Muscle of leg (tissue), 3 donors: ENCODE measurements at regions not wholly inside any gene's neighbourhood (a gene's known extent, or its start where the extent isn't known, plus 50 kb on each side); places are given as distances from the start of the nearest gene placed in this dataset.
"Not testable (repeated sequence)": the region's sequence is repeated elsewhere in the genome, so short reads cannot be mapped to it uniquely, and the experiment has no call there.

Experiments
- DNase-seq: peaks from one replicate; pipeline ENCODE4 v3.0.0; 2013
- H3K27ac ChIP-seq: one replicate; pipeline ENCODE4 v1.5.1; 2013; ENCODE audit warnings: mild to moderate bottlenecking, low read length, control low read depth
- H3K27me3 ChIP-seq: one replicate; pipeline ENCODE4 v1.6.1; 2013; ENCODE audit warnings: low read length; ENCODE audit not compliant: control insufficient read depth, insufficient read depth
- H3K36me3 ChIP-seq: one replicate; pipeline ENCODE4 v1.6.1; 2013; ENCODE audit warnings: low read length; ENCODE audit not compliant: control insufficient read depth, insufficient read depth
- H3K4me1 ChIP-seq: one replicate; pipeline ENCODE4 v1.6.1; 2013; ENCODE audit warnings: low read length; ENCODE audit not compliant: control insufficient read depth, insufficient read depth
- H3K4me3 ChIP-seq: one replicate; pipeline ENCODE4 v1.5.1; 2013; ENCODE audit warnings: low read length, control low read depth
- H3K9me3 ChIP-seq: replicated peaks from 2 replicates; pipeline ENCODE4 v1.6.1; 2013; ENCODE audit warnings: low read depth, low read length; ENCODE audit not compliant: control insufficient read depth
- WGBS: methylation state at CpG from one replicate; pipeline ENCODE4 v1.1.5; 2013; ENCODE audit warnings: missing lambda C conversion rate; ENCODE audit not compliant: insufficient coverage; 5-methylcytosine and 5-hydroxymethylcytosine counted together

GRCh38 chr10:83459124-83459523 lies 680.2 kb upstream of the GHITM start:
- Histone ChIP-seq H3K9me3 (no peaks in the 10 kb centered on the region), H3K27ac (no peak overlapping the region), H3K4me3 (no peak overlapping the region), H3K27me3 (no peaks in the 10 kb centered on the region), H3K36me3 (no peaks in the 10 kb centered on the region), H3K4me1 (no peaks in the 10 kb centered on the region)
- WGBS, result 89% methylated on average over 7 of the region's 7 CpGs
- DNase-seq, result no peak

DNA sequence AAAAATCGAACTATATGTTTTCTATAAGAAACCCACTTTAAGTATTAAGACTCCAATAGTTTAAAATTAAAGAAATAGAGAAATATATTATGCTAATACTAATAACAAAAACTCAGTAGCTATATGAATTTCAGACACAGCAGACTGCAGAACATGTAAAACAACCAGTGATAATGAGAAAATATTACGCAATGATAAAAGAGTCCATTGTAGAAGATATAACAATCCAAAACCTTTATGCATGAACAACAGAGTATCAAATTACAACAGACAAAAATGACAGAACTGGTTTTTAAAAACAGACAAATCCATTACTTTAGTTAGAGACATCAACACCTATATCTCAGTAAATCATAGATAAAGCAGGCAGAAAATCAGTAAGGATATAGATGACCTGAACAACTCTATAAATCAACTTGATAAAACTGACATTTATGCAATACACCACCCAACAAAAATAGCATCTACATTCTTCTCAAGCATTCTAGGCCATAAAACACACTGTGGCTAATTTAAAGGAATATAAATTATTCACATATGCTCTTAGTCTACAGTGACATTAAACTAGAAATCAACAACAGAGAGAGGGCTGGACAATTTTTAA lies 669.5 kb upstream of the GHITM start:
- no CpG with 5 or more reads among the region's 2 CpGs for WGBS
- no peaks in the 10 kb centered on the region for H3K36me3 ChIP-seq
- no peaks in the 10 kb centered on the region for H3K4me1 ChIP-seq
- H3K9me3 ChIP-seq, result no peaks in the 10 kb centered on the region
- DNase-seq, result no peak
- H3K27ac ChIP-seq, result no peak overlapping the region
- no peak overlapping the region for H3K4me3 ChIP-seq
- no peaks in the 10 kb centered on the region for H3K27me3 ChIP-seq

DNA sequence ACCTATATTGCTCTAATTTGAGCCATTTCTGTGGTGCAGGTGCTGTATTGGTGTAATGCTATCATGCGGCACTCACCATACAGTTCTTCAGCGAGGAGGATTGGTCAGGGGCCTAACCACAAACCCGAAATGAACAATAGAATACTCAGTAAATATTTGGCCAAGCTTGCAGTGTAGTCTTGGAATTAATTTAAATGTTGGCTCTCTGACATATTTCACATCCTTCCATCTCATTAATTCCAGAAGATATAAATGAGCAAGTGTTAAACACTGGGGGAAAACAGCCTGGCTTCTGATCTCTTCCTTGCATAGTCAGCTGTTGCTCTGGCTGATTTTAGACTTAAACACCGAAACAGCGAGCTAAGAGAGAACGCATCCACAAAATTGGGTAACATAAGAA lies 663.1 kb upstream of the GHITM start:
- Histone ChIP-seq H3K4me1 (no peaks in the 10 kb centered on the region), H3K4me3 (no peak overlapping the region), H3K27ac (no peak overlapping the region), H3K36me3 (no peaks in the 10 kb centered on the region), H3K9me3 (no peaks in the 10 kb centered on the region), H3K27me3 (no peaks in the 10 kb centered on the region)
- DNase-seq, result no peak
- no CpG with 5 or more reads among the region's 6 CpGs for whole genome bisulfite sequencing

DNA sequence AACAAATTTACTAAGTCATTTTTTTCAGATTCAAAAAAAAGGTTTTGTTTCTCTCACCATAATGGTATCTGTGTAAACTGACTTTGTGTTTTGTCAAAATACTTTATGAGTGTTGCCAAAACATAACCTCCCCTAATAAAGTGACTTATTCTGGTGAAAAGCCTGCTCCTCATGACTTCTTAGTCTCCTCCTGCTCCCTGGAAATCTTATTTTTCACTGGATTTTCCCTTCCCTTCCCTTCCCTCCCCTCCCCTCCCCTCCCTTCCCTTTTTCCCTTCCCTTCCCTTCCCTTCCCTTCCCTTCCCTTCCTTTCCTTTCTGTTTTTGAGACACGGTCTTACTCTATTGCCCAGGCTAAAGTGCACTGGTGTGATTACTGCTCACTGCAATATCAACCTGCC lies 650.1 kb upstream of the GHITM start:
- Histone ChIP-seq H3K27me3 (no peaks in the 10 kb centered on the region), H3K4me1 (no peaks in the 10 kb centered on the region), H3K4me3 (no peak overlapping the region), H3K9me3 (no peaks in the 10 kb centered on the region), H3K36me3 (no peaks in the 10 kb centered on the region), H3K27ac (no peak overlapping the region)
- no peak for DNase-seq
- WGBS, result no CpG with 5 or more reads among the region's 1 CpG

- H3K27ac ChIP-seq, result no peak overlapping the region
- no peaks in the 10 kb centered on the region for H3K36me3 ChIP-seq
- no peak overlapping the region for H3K4me3 ChIP-seq
- H3K27me3 ChIP-seq, result no peaks in the 10 kb centered on the region
- H3K4me1 ChIP-seq, result no peaks in the 10 kb centered on the region
- no peaks in the 10 kb centered on the region for H3K9me3 ChIP-seq
- DNase-seq, result no peak
- 86% methylated on average over 1 of the region's 4 CpGs for WGBS
Measured at GRCh38 chr10:83492004-83492403, 647.3 kb upstream of the GHITM start.

DNA sequence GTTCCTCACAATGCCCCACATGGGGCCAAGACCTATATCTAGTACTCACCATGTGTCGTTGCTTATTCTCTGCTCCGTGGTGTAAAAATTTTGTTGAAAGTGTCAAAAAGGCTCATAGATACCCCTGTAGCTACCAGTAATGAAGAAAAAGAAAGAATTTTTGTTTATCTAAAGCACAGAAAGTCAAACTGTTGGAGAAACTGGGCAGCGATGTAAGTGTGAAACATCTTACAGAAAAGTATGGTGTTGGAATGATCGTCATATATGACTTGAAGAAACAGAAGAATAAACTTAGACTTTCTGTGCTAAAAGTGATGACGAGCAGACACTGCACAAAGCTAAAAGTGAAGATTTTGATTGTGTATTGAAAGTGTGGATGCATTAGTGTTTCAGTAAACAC lies 626.6 kb upstream of the GHITM start:
- WGBS, result 91% methylated on average over 3 of the region's 5 CpGs

GRCh38 chr10:83515001-83515400 lies 624.3 kb upstream of the GHITM start:
- Histone ChIP-seq H3K9me3 (no peaks in the 10 kb centered on the region), H3K36me3 (no peaks in the 10 kb centered on the region), H3K4me1 (no peaks in the 10 kb centered on the region), H3K27ac (no peak overlapping the region), H3K4me3 (no peak overlapping the region), H3K27me3 (no peaks in the 10 kb centered on the region)
- no CpG with 5 or more reads among the region's 3 CpGs for WGBS
- DNase-seq, result no peak

More for the DNA sequence above, 626.6 kb upstream of the GHITM start:
- H3K4me3 ChIP-seq, result no peak overlapping the region
- no peak for DNase-seq
- H3K36me3 ChIP-seq, result no peaks in the 10 kb centered on the region
- no peaks in the 10 kb centered on the region for H3K27me3 ChIP-seq
- H3K27ac ChIP-seq, result no peak overlapping the region
- no peaks in the 10 kb centered on the region for H3K9me3 ChIP-seq
- H3K4me1 ChIP-seq, result no peaks in the 10 kb centered on the region

GRCh38 chr10:83516788-83517187 lies 622.5 kb upstream of the GHITM start:
- Histone ChIP-seq H3K4me1 (no peaks in the 10 kb centered on the region), H3K4me3 (no peak overlapping the region), H3K27ac (no peak overlapping the region), H3K36me3 (no peaks in the 10 kb centered on the region), H3K9me3 (no peaks in the 10 kb centered on the region), H3K27me3 (no peaks in the 10 kb centered on the region)
- no peak for DNase-seq
- WGBS, result 51% methylated on average over 2 of the region's 4 CpGs

DNA sequence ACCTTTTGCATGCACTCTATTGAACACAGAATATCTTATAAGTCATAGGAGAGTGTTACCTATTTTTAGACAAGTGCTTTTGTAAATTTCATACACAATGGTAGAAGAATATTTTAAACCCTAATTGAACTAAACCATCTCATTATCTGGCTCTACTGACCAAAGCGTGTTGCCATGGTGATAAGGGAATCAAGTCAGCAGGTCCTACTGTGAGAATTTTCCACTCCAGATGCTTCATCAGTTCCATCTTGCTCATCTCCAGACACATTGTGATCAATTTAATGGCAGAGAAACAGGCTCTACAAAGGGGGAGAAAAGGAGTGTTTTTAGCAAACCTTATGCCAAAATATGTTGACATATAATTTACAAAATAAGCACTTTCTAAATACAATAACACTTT lies 621.9 kb upstream of the GHITM start:
- no peak overlapping the region for H3K27ac ChIP-seq
- no peaks in the 10 kb centered on the region for H3K4me1 ChIP-seq
- DNase-seq, result no peak
- no peaks in the 10 kb centered on the region for H3K36me3 ChIP-seq
- WGBS, result no CpG with 5 or more reads among the region's 1 CpG
- H3K27me3 ChIP-seq, result no peaks in the 10 kb centered on the region
- no peak overlapping the region for H3K4me3 ChIP-seq
- H3K9me3 ChIP-seq, result no peaks in the 10 kb centered on the region

- no peak overlapping the region for H3K27ac ChIP-seq
- no peaks in the 10 kb centered on the region for H3K36me3 ChIP-seq
- WGBS, result 63% methylated on average over 3 of the region's 4 CpGs
- H3K27me3 ChIP-seq, result no peaks in the 10 kb centered on the region
- H3K9me3 ChIP-seq, result no peaks in the 10 kb centered on the region
- H3K4me3 ChIP-seq, result no peak overlapping the region
- DNase-seq, result no peak
- peaks cover 4% of the 10 kb centered on the region for H3K4me1 ChIP-seq
Measured at GRCh38 chr10:83518779-83519178, 620.5 kb upstream of the GHITM start.

- H3K4me3 ChIP-seq, DNase-seq, H3K4me1 ChIP-seq, H3K9me3 ChIP-seq, H3K36me3 ChIP-seq, H3K27ac ChIP-seq, H3K27me3 ChIP-seq: not testable (repeated sequence)
- 78% methylated on average over 5 of the region's 11 CpGs for WGBS
Measured at GRCh38 chr10:83520386-83520785, 618.9 kb upstream of the GHITM start.
